A673 (cell line): ENCODE measurements at regions not wholly inside any gene's neighbourhood (a gene's known extent, or its start where the extent isn't known, plus 50 kb on each side); places are given as distances from the start of the nearest gene placed in this dataset.

Source experiments
- CTCF ChIP-seq: fragments of 300-800, 200-600 bp; sonication (generic); conservative IDR thresholded peaks from 2 replicates; pipeline ENCODE4 v1.5.1; 2017; ENCODE audit warnings: low read depth, mild to moderate bottlenecking, antibody characterized with exemption, low read length, moderate library complexity, mixed read lengths
- EZH2 ChIP-seq: fragments of 200-600 bp; sonication (generic); IDR thresholded peaks from 2 replicates; pipeline ENCODE4 v1.6.1; 2017; ENCODE audit warnings: borderline replicate concordance, low read depth, mild to moderate bottlenecking, mixed read lengths, antibody characterized with exemption, low read length; ENCODE audit not compliant: poor library complexity, severe bottlenecking

- TF ChIP-seq CTCF (no peak), EZH2 (no peak)
Observed at GRCh38 chr6:14406614-14407331, 289.2 kb downstream of the CD83 start.
